PC-3 (cell line): ENCODE measurements at regions not wholly inside any gene's neighbourhood (a gene's known extent, or its start where the extent isn't known, plus 50 kb on each side); places are given as distances from the start of the nearest gene placed in this dataset.

Source experiments
- ATAC-seq: fragments of 200-7000 bp; cut with Tn5 transposase; 2 replicates; pipeline ENCODE4 v1.9.1; 2020; ENCODE audit warnings: mild to moderate bottlenecking, moderate library complexity
- BruUV-seq: library from RNA; stranded (reverse); fragments of 400-500 nt; replicated peaks from 2 replicates; lab custom pipeline; 2021; lab: Mats Ljungman, UMichigan
- CTCF ChIA-PET: fragments of 300-600 bp; sonication (Branson Sonifier 250); formaldehyde crosslinking; loops from one replicate; lab custom pipeline; 2022; ENCODE audit warnings: antibody characterized with exemption; lab: Charles Lee
- POLR2A ChIA-PET: fragments of 300-600 bp; sonication (Branson Sonifier 250); formaldehyde crosslinking; loops from one replicate; lab custom pipeline; 2022; ENCODE audit warnings: antibody characterized with exemption; ENCODE audit not compliant: unreplicated experiment; lab: Charles Lee
- DNase-seq: peaks from one replicate; pipeline ENCODE4 v3.0.0-alpha.2; 2015
- H2AFZ ChIP-seq: fragments of 300-600 bp; sonication (generic); 2 replicates; pipeline ENCODE4 v1.6.0; 2016; ENCODE audit warnings: antibody characterized with exemption, low read length
- H3F3A ChIP-seq: fragments of 300-600 bp; sonication (generic); one replicate; pipeline ENCODE4 v1.6.0; 2017; ENCODE audit warnings: antibody characterized with exemption, low read length, control low read depth, mild to moderate bottlenecking; ENCODE audit not compliant: unreplicated experiment
- H3K27ac ChIP-seq: fragments of 300-600 bp; sonication (generic); 2 replicates; pipeline ENCODE4 v1.5.1; 2016; ENCODE audit warnings: mild to moderate bottlenecking, low read length
- H3K27me3 ChIP-seq: fragments of 300-600 bp; sonication (generic); 2 replicates; pipeline ENCODE4 v1.6.1; 2016; ENCODE audit warnings: low read length, mixed read lengths
- H3K36me3 ChIP-seq: fragments of 300-600 bp; sonication (generic); 2 replicates; pipeline ENCODE4 v1.6.1; 2016; ENCODE audit warnings: low read depth, mixed run types, low read length, mixed read lengths
- H3K4me1 ChIP-seq: fragments of 300-600 bp; sonication (generic); 2 replicates; pipeline ENCODE4 v1.5.1; 2016; ENCODE audit warnings: low read length; ENCODE audit not compliant: insufficient read depth
- H3K4me2 ChIP-seq: fragments of 300-600 bp; sonication (generic); 2 replicates; pipeline ENCODE4 v1.6.0; 2016; ENCODE audit warnings: low read length
- H3K4me3 ChIP-seq: fragments of 300-600 bp; sonication (generic); 2 replicates; pipeline ENCODE4 v1.5.1; 2016; ENCODE audit warnings: mild to moderate bottlenecking, low read length, mixed read lengths
- H3K79me2 ChIP-seq: fragments of 300-600 bp; sonication (generic); 2 replicates; pipeline ENCODE4 v1.6.1; 2017; ENCODE audit warnings: low read length, mixed read lengths
- H3K9ac ChIP-seq: fragments of 300-600 bp; sonication (generic); 2 replicates; pipeline ENCODE4 v1.6.0; 2016; ENCODE audit warnings: mild to moderate bottlenecking, low read length
- H3K9me2 ChIP-seq: fragments of 300-600 bp; sonication (generic); replicated peaks from 2 replicates; pipeline ENCODE4 v1.6.1; 2016; ENCODE audit warnings: mixed run types, low read length, mixed read lengths
- H3K9me3 ChIP-seq: fragments of 300-600 bp; sonication (generic); 2 replicates; pipeline ENCODE4 v1.6.1; 2016; ENCODE audit warnings: low read length, mixed read lengths
- H4K20me1 ChIP-seq: fragments of 300-600 bp; sonication (generic); 2 replicates; pipeline ENCODE4 v1.6.1; 2016; ENCODE audit warnings: low read length, mixed read lengths
- CTCF ChIP-seq: fragments of 300-600 bp; sonication (generic); conservative IDR thresholded peaks from 2 replicates; pipeline ENCODE4 v1.5.1; 2017; ENCODE audit warnings: antibody characterized with exemption, low read depth, mild to moderate bottlenecking, low read length
- EZH2 ChIP-seq: fragments of 300-600 bp; sonication (generic); IDR thresholded peaks from one replicate; pipeline ENCODE4 v1.6.1; 2017; ENCODE audit warnings: antibody characterized with exemption, mild to moderate bottlenecking, low read length; ENCODE audit not compliant: unreplicated experiment
- EZH2phosphoT487 ChIP-seq: fragments of 300-600 bp; sonication (generic); IDR thresholded peaks from 2 replicates; pipeline ENCODE4 v1.6.1; 2018; ENCODE audit warnings: mild to moderate bottlenecking, antibody characterized with exemption, low read length, borderline replicate concordance
- intact Hi-C: fragments of 100-400 bp; cut with micrococcal nuclease; formaldehyde crosslinking; loops from 2 replicates; pipeline ENCODE4 v1.9.0; 2023

GRCh38 chr5:114898602-114899001, 271.1 kb downstream of the TRIM36 start:
- no peaks in the 10 kb centered on the region for H3K36me3 ChIP-seq
- H3K79me2 ChIP-seq: no peaks in the 10 kb centered on the region
- DNase-seq (no peak), ATAC-seq (no peak)
- no peak overlapping the region for H2AFZ ChIP-seq
- H3K9me3 ChIP-seq: no peaks in the 10 kb centered on the region
- TF ChIP-seq EZH2phosphoT487 (no peak), CTCF (no peak), EZH2 (no peak)
- H3F3A ChIP-seq: no peaks in the 10 kb centered on the region
- intact Hi-C loops: no loop called here
- no peak overlapping the region for H3K4me2 ChIP-seq
- H3K9ac ChIP-seq: no peak overlapping the region
- no peak overlapping the region for H3K27ac ChIP-seq
- H3K27me3 ChIP-seq: no peaks in the 10 kb centered on the region
- H3K4me3 ChIP-seq: no peak overlapping the region
- H4K20me1 ChIP-seq: no peaks in the 10 kb centered on the region
- H3K4me1 ChIP-seq: no peaks in the 10 kb centered on the region
- CTCF ChIA-PET: no interaction called here
- BruUV-seq: no TSS peak
- no peaks in the 10 kb centered on the region for H3K9me2 ChIP-seq
- POLR2A ChIA-PET: no interaction called here

GRCh38 chr5:114883675-114884074, 286.0 kb downstream of the TRIM36 start:
- H3K79me2 ChIP-seq: no peaks in the 10 kb centered on the region
- no peak overlapping the region for H2AFZ ChIP-seq
- no peaks in the 10 kb centered on the region for H3K4me1 ChIP-seq
- no peak overlapping the region for H3K4me2 ChIP-seq
- H3K36me3 ChIP-seq: no peaks in the 10 kb centered on the region
- ChIA-PET POLR2A (no interaction called here), CTCF (no interaction called here)
- DNase-seq: no peak
- no peak for ATAC-seq
- no peak for TF ChIP-seq EZH2phosphoT487
- no peak for TF ChIP-seq CTCF
- TF ChIP-seq EZH2: no peak
- H3K27me3 ChIP-seq: no peaks in the 10 kb centered on the region
- H3K4me3 ChIP-seq: no peak overlapping the region
- H3K27ac ChIP-seq: no peak overlapping the region
- no peaks in the 10 kb centered on the region for H3K9me2 ChIP-seq
- H3K9me3 ChIP-seq: no peaks in the 10 kb centered on the region
- intact Hi-C loops: no loop called here
- no TSS peak for BruUV-seq
- H4K20me1 ChIP-seq: no peaks in the 10 kb centered on the region
- no peaks in the 10 kb centered on the region for H3F3A ChIP-seq
- no peak overlapping the region for H3K9ac ChIP-seq

- Histone ChIP-seq H3K4me2 (no peak overlapping the region), H3K9me3 (no peaks in the 10 kb centered on the region), H3K27ac (no peak overlapping the region), H3K4me3 (no peak overlapping the region), H3K9me2 (no peaks in the 10 kb centered on the region), H4K20me1 (no peaks in the 10 kb centered on the region), H3F3A (no peaks in the 10 kb centered on the region), H3K36me3 (no peaks in the 10 kb centered on the region), H3K4me1 (no peaks in the 10 kb centered on the region), H3K79me2 (no peaks in the 10 kb centered on the region), H3K27me3 (no peaks in the 10 kb centered on the region), H2AFZ (no peak overlapping the region), H3K9ac (no peak overlapping the region)
- no TSS peak for BruUV-seq
- TF ChIP-seq EZH2phosphoT487 (no peak), CTCF (no peak), EZH2 (no peak)
- DNase-seq (no peak), ATAC-seq (no peak)
- intact Hi-C loops: no loop called here
- POLR2A ChIA-PET: no interaction called here
- CTCF ChIA-PET: no interaction called here
Measured at GRCh38 chr5:114859438-114859735, 310.3 kb downstream of the TRIM36 start.
